GM23338 (cell line): ENCODE measurements at regions not wholly inside any gene's neighbourhood (a gene's known extent, or its start where the extent isn't known, plus 50 kb on each side); places are given as distances from the start of the nearest gene placed in this dataset.

Source experiments
- ATAC-seq: fragments of 200-7000 bp; cut with Tn5 transposase; 3 replicates; pipeline ENCODE4 v1.9.1; 2020
- DNase-seq: peaks from one replicate; pipeline ENCODE4 v3.0.0-alpha.2; 2015; ENCODE audit warnings: low spot score
- H2AFZ ChIP-seq: fragments of 200-600 bp; sonication (generic); 2 replicates; pipeline ENCODE4 v1.8.0; 2016; ENCODE audit warnings: antibody characterized with exemption, mild to moderate bottlenecking, moderate library complexity
- H3F3A ChIP-seq: fragments of 200-600 bp; sonication (generic); replicated peaks from 2 replicates; pipeline ENCODE4 v1.8.0; 2017; ENCODE audit warnings: antibody characterized with exemption, mixed run types, low read depth
- H3K27ac ChIP-seq: fragments of 200-600 bp; sonication (generic); 2 replicates; pipeline ENCODE4 v1.6.1; 2016; ENCODE audit warnings: low read depth
- H3K27me3 ChIP-seq: fragments of 200-600 bp; sonication (generic); 2 replicates; pipeline ENCODE4 v1.8.0; 2016; ENCODE audit warnings: mild to moderate bottlenecking, mixed run types, moderate library complexity; ENCODE audit not compliant: insufficient read depth
- H3K36me3 ChIP-seq: fragments of 200-600 bp; sonication (generic); 2 replicates; pipeline ENCODE4 v1.8.0; 2016; ENCODE audit warnings: mild to moderate bottlenecking; ENCODE audit not compliant: insufficient read depth
- H3K4me1 ChIP-seq: fragments of 200-600 bp; sonication (generic); 2 replicates; pipeline ENCODE4 v1.8.0; 2016; ENCODE audit warnings: mild to moderate bottlenecking, moderate library complexity; ENCODE audit not compliant: insufficient read depth
- H3K4me2 ChIP-seq: fragments of 200-600 bp; sonication (generic); 2 replicates; pipeline ENCODE4 v1.7.1; 2017; ENCODE audit warnings: mixed run types
- H3K4me3 ChIP-seq: fragments of 200-600 bp; sonication (generic); 2 replicates; pipeline ENCODE4 v1.6.1; 2016; ENCODE audit warnings: mixed run types
- H3K79me2 ChIP-seq: fragments of 200-600 bp; sonication (generic); replicated peaks from 2 replicates; pipeline ENCODE4 v1.8.0; 2017; ENCODE audit warnings: mild to moderate bottlenecking; ENCODE audit not compliant: insufficient read depth
- H3K9me2 ChIP-seq: fragments of 200-600 bp; sonication (generic); 2 replicates; pipeline ENCODE4 v1.8.0; 2017; ENCODE audit not compliant: insufficient read depth
- H4K20me1 ChIP-seq: fragments of 200-600 bp; sonication (generic); replicated peaks from 2 replicates; pipeline ENCODE4 v1.8.0; 2017; ENCODE audit warnings: mild to moderate bottlenecking; ENCODE audit not compliant: insufficient read depth
- H3K27ac Mint-ChIP-seq: 2 replicates; pipeline ENCODE4 v1.8.0; 2020; ENCODE audit warnings: inconsistent platforms, mild to moderate bottlenecking, moderate library complexity, mixed read lengths
- H3K27me3 Mint-ChIP-seq: 3 replicates; pipeline ENCODE4 v1.8.0; 2022; ENCODE audit warnings: low read depth, mild to moderate bottlenecking, moderate library complexity, mixed read lengths, inconsistent platforms; ENCODE audit not compliant: insufficient read depth, poor library complexity
- H3K36me3 Mint-ChIP-seq: 3 replicates; pipeline ENCODE4 v1.8.0; 2021; ENCODE audit warnings: low read depth, mild to moderate bottlenecking, inconsistent platforms, moderate library complexity, mixed read lengths
- H3K4me1 Mint-ChIP-seq: 3 replicates; pipeline ENCODE4 v1.8.0; 2020; ENCODE audit warnings: mild to moderate bottlenecking, inconsistent platforms, mixed read lengths
- H3K4me3 Mint-ChIP-seq: 3 replicates; pipeline ENCODE4 v1.8.0; 2021; ENCODE audit warnings: moderate library complexity, mild to moderate bottlenecking, inconsistent platforms, mixed read lengths
- H3K9me3 Mint-ChIP-seq: 3 replicates; pipeline ENCODE4 v1.8.0; 2020; ENCODE audit warnings: moderate library complexity, mild to moderate bottlenecking, inconsistent platforms, mixed read lengths
- CTCF ChIP-seq, 2 experiments: fragments of 200-600 bp in 1 of 2; sonication (generic) in 1 of 2; conservative IDR thresholded peaks; 2 replicates each; pipeline versions ENCODE4 v1.5.1 to v1.6.1; 2016 to 2017; ENCODE audit warnings: antibody characterized with exemption in 2 of 2, low read depth in 2 of 2, mild to moderate bottlenecking in 2 of 2, moderate library complexity in 1 of 2
- EZH2 ChIP-seq: fragments of 200-600 bp; sonication (generic); IDR thresholded peaks from one replicate; pipeline ENCODE4 v1.8.0; 2017; ENCODE audit warnings: antibody characterized with exemption, mild to moderate bottlenecking, low read depth; ENCODE audit not compliant: unreplicated experiment
- EZH2phosphoT487 ChIP-seq: fragments of 200-600 bp; sonication (generic); IDR thresholded peaks from one replicate; pipeline ENCODE4 v1.8.1; 2018; ENCODE audit warnings: antibody characterized with exemption; ENCODE audit not compliant: unreplicated experiment
- JUNB ChIP-seq: IDR thresholded peaks from one replicate; pipeline ENCODE4 v1.6.1; 2016; ENCODE audit warnings: antibody characterized with exemption; ENCODE audit not compliant: unreplicated experiment
- STAT1 ChIP-seq: IDR thresholded peaks from one replicate; pipeline ENCODE4 v1.6.1; 2016; ENCODE audit warnings: antibody characterized with exemption; ENCODE audit not compliant: unreplicated experiment
- ZNF331 ChIP-seq: fragments of 250-450 bp; sonication (Bioruptor Pico); IDR thresholded peaks from 2 replicates; pipeline ENCODE4 v1.5.0; 2020; ENCODE audit warnings: low read depth, mild to moderate bottlenecking, moderate library complexity
- ZNF462 ChIP-seq: fragments of 250-450 bp; sonication (Bioruptor Pico); IDR thresholded peaks from 2 replicates; pipeline ENCODE4 v1.5.0; 2020; ENCODE audit warnings: mild to moderate bottlenecking, moderate library complexity
- TF ChIP-seq, protein P1 (sequence below): IDR thresholded peaks from one replicate; pipeline ENCODE4 v1.6.1; 2018; ENCODE audit warnings: antibody characterized with exemption; ENCODE audit not compliant: unreplicated experiment

GRCh38 chr3:19065027-19065426, 83.3 kb upstream of the KCNH8 start:
- Mint-ChIP-seq H3K9me3 (peaks cover 27% of the 10 kb centered on the region), H3K4me3 (no peak overlapping the region), H3K4me1 (peaks cover 2% of the 10 kb centered on the region; the same call in 1 of the 3 replicates), H3K27ac (no peak overlapping the region), H3K36me3 (peaks cover 19% of the 10 kb centered on the region), H3K27me3 (no peaks in the 10 kb centered on the region)
- Histone ChIP-seq H3K27me3 (no peaks in the 10 kb centered on the region), H3K9me2 (no peaks in the 10 kb centered on the region), H2AFZ (no peak overlapping the region), H3K79me2 (no peaks in the 10 kb centered on the region), H4K20me1 (no peaks in the 10 kb centered on the region), H3K27ac (no peak overlapping the region), H3K4me3 (no peak overlapping the region), H3K4me1 (no peaks in the 10 kb centered on the region), H3K4me2 (no peak overlapping the region), H3K36me3 (no peaks in the 10 kb centered on the region), H3F3A (no peaks in the 10 kb centered on the region)
- ATAC-seq: peak; percentile 43; the same call in 2 of the 3 replicates
- peak; percentile 59 for DNase-seq
- TF ChIP-seq CTCF (conservative IDR thresholded peaks at IDR 0.05; ENCODE audit: low read depth in 2 of 2) (peak; percentile 79 to 90), ZNF331 (no peak)

DNA sequence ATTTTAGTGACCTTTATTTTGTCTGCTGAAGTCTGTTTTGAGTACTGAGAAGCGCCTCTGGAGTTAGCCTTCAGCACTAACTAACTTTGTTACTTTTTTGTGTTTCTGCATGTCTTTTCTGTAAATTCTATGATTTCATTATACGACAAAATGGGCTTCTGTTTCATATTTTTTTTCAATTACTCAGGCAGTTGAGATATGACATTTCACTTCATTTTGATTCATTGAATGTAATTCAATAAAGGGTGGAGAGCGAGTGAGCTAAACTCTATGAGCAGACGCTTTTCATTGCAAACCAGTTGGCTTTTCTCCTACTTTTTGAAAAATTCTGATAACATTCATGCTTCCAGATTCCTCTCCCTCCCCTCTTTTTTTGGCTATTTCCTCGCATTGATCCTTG, 84.4 kb upstream of the KCNH8 start:
- Histone ChIP-seq H3K4me2 (no peak overlapping the region), H3K4me1 (no peaks in the 10 kb centered on the region), H2AFZ (no peak overlapping the region), H3K9me2 (no peaks in the 10 kb centered on the region), H3K27me3 (no peaks in the 10 kb centered on the region), H3K79me2 (no peaks in the 10 kb centered on the region), H3K27ac (no peak overlapping the region), H3K36me3 (no peaks in the 10 kb centered on the region), H3K4me3 (no peak overlapping the region), H4K20me1 (no peaks in the 10 kb centered on the region), H3F3A (no peaks in the 10 kb centered on the region)
- H3K27me3 Mint-ChIP-seq: no peaks in the 10 kb centered on the region
- peaks cover 18% of the 10 kb centered on the region for H3K9me3 Mint-ChIP-seq
- ATAC-seq: no peak
- no peak for DNase-seq
- H3K4me1 Mint-ChIP-seq: peaks cover 2% of the 10 kb centered on the region; the same call in 1 of the 3 replicates
- no peak overlapping the region for H3K27ac Mint-ChIP-seq
- peaks cover 11% of the 10 kb centered on the region for H3K36me3 Mint-ChIP-seq
- H3K4me3 Mint-ChIP-seq: no peak overlapping the region
- TF ChIP-seq EZH2: no peak
- no peak for TF ChIP-seq CTCF (conservative IDR thresholded peaks at IDR 0.05; ENCODE audit: low read depth in 2 of 2)
- TF ChIP-seq, protein P1, sequence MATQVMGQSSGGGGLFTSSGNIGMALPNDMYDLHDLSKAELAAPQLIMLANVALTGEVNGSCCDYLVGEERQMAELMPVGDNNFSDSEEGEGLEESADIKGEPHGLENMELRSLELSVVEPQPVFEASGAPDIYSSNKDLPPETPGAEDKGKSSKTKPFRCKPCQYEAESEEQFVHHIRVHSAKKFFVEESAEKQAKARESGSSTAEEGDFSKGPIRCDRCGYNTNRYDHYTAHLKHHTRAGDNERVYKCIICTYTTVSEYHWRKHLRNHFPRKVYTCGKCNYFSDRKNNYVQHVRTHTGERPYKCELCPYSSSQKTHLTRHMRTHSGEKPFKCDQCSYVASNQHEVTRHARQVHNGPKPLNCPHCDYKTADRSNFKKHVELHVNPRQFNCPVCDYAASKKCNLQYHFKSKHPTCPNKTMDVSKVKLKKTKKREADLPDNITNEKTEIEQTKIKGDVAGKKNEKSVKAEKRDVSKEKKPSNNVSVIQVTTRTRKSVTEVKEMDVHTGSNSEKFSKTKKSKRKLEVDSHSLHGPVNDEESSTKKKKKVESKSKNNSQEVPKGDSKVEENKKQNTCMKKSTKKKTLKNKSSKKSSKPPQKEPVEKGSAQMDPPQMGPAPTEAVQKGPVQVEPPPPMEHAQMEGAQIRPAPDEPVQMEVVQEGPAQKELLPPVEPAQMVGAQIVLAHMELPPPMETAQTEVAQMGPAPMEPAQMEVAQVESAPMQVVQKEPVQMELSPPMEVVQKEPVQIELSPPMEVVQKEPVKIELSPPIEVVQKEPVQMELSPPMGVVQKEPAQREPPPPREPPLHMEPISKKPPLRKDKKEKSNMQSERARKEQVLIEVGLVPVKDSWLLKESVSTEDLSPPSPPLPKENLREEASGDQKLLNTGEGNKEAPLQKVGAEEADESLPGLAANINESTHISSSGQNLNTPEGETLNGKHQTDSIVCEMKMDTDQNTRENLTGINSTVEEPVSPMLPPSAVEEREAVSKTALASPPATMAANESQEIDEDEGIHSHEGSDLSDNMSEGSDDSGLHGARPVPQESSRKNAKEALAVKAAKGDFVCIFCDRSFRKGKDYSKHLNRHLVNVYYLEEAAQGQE: no peak
- TF ChIP-seq JUNB: no peak
- no peak for TF ChIP-seq EZH2phosphoT487
- no peak for TF ChIP-seq STAT1
- no peak for TF ChIP-seq ZNF462
